ENCODE measurements at regions not wholly inside any gene's neighbourhood (a gene's known extent, or its start where the extent isn't known, plus 50 kb on each side); places are given as distances from the start of the nearest gene placed in this dataset.

DNA sequence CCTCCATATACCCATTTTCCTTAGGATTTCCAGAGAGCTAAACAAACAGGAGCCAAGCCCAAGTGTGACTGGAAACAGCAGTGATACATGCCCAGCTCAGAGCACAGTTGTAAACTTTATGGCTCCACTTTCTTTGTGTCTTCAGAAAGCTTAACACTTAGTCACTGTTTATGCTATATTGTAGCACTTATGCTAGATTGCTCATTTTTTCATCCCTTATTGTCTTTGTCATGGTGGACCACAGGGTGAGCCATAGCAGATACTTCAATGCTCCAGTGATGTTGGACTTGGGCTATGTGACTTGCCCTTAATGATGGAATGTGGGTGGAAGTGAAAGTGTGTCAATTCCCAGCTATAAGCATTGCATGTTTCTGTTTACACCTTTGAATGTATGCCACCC lies 401.6 kb downstream of the METTL4 start (continued):
- TF ChIP-seq, protein P1, sequence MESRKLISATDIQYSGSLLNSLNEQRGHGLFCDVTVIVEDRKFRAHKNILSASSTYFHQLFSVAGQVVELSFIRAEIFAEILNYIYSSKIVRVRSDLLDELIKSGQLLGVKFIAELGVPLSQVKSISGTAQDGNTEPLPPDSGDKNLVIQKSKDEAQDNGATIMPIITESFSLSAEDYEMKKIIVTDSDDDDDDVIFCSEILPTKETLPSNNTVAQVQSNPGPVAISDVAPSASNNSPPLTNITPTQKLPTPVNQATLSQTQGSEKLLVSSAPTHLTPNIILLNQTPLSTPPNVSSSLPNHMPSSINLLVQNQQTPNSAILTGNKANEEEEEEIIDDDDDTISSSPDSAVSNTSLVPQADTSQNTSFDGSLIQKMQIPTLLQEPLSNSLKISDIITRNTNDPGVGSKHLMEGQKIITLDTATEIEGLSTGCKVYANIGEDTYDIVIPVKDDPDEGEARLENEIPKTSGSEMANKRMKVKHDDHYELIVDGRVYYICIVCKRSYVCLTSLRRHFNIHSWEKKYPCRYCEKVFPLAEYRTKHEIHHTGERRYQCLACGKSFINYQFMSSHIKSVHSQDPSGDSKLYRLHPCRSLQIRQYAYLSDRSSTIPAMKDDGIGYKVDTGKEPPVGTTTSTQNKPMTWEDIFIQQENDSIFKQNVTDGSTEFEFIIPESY (IDR thresholded peaks at IDR 0.05; ENCODE audit: extremely low read depth, insufficient replicate concordance, low read length) = no peak
- TF ChIP-seq JUND (IDR thresholded peaks at IDR 0.05) = no peak

- no peak overlapping the region for H3K27ac ChIP-seq (ENCODE audit: low read depth, low read length)
- no peak overlapping the region for H3K4me3 ChIP-seq (replicated peaks in 1 of 2; ENCODE audit: low read depth in 1 of 2, low read length in 2 of 2)
- ATAC-seq (no peak), DNase-seq (ENCODE audit: low read depth, low spot score) (no peak)
- no peaks in the 10 kb centered on the region for H3K79me2 ChIP-seq (ENCODE audit: insufficient read depth, low read length)
- no peaks in the 10 kb centered on the region for H3K9me3 ChIP-seq (ENCODE audit: control insufficient read depth in 1 of 2, insufficient read depth in 1 of 2, low read depth in 1 of 2, low read length in 2 of 2)
- intact Hi-C loops (cut with micrococcal nuclease) = no loop called here
- BruUV-seq (replicated peaks) = no TSS peak
- H3K4me1 ChIP-seq (ENCODE audit: control insufficient read depth in 1 of 2, insufficient read depth in 2 of 2, low read length in 2 of 2) = no peaks in the 10 kb centered on the region
- no peak overlapping the region for H2AFZ ChIP-seq (ENCODE audit: low read depth, low read length, poor library complexity, severe bottlenecking)
- H3K9me2 ChIP-seq (ENCODE audit: insufficient read depth) = no peaks in the 10 kb centered on the region
- H3K4me2 ChIP-seq (ENCODE audit: low read length) = no peak overlapping the region
- H4K20me1 ChIP-seq (ENCODE audit: insufficient read depth) = no peaks in the 10 kb centered on the region
- ChIA-PET CTCF (no interaction called here), POLR2A (no interaction called here), RAD21 (ENCODE audit: low non-redundant PET in 1 of 2, low total read pairs in 2 of 2, uncharacterized antibody in 2 of 2, unreplicated experiment in 2 of 2) (no interaction called here)
- H3K9ac ChIP-seq (ENCODE audit: low read length) = no peak overlapping the region
- no peaks in the 10 kb centered on the region for H3K27me3 ChIP-seq (ENCODE audit: insufficient read depth, low read length)
- no peaks in the 10 kb centered on the region for H3K36me3 ChIP-seq (ENCODE audit: control insufficient read depth in 1 of 2, insufficient read depth in 2 of 2, low read length in 2 of 2)
- TF ChIP-seq ZFX (IDR thresholded peaks at IDR 0.05) (no peak), ELF1 (IDR thresholded peaks at IDR 0.05; ENCODE audit: borderline replicate concordance, low read depth) (no peak), SIN3A (IDR thresholded peaks at IDR 0.05; ENCODE audit: low read depth) (no peak), EGR1 (IDR thresholded peaks at IDR 0.05; ENCODE audit: low read depth) (no peak), FOSL1 (IDR thresholded peaks at IDR 0.05; ENCODE audit: low read depth) (no peak), ZNF274 (IDR thresholded peaks at IDR 0.05; ENCODE audit: low read depth, low read length) (no peak), SRF (IDR thresholded peaks at IDR 0.05; ENCODE audit: low read depth) (no peak), RAD21 (IDR thresholded peaks at IDR 0.05; ENCODE audit: low read depth) (no peak), CBX3 (IDR thresholded peaks at IDR 0.05; ENCODE audit: low read depth) (no peak), EZH2phosphoT487 (IDR thresholded peaks at IDR 0.05; ENCODE audit: borderline replicate concordance) (no peak), ATF3 (IDR thresholded peaks at IDR 0.05) (no peak), REST (IDR thresholded peaks at IDR 0.05; ENCODE audit: low read depth) (no peak), YY1 (IDR thresholded peaks at IDR 0.05; ENCODE audit: extremely low read depth, insufficient replicate concordance, low read depth, low read length) (no peak), JUND (IDR thresholded peaks at IDR 0.05) (no peak), EZH2 (IDR thresholded peaks at IDR 0.05) (no peak)
- TF ChIP-seq, protein P2, sequence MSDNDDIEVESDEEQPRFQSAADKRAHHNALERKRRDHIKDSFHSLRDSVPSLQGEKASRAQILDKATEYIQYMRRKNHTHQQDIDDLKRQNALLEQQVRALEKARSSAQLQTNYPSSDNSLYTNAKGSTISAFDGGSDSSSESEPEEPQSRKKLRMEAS (IDR thresholded peaks at IDR 0.05) = no peak
- TF ChIP-seq, protein P1 (IDR thresholded peaks at IDR 0.05; ENCODE audit: extremely low read depth, insufficient replicate concordance, low read length) = no peak
Measured at GRCh38 chr18:2171840-2172625, 399.3 kb downstream of the METTL4 start.
